HG02938 (cell line): ENCODE measurements at regions not wholly inside any gene's neighbourhood (a gene's known extent, or its start where the extent isn't known, plus 50 kb on each side); places are given as distances from the start of the nearest gene placed in this dataset.
A peak's percentile ranks its signal among the peaks of the same experiment; 100 is the strongest.
"Not testable (repeated sequence)": the region's sequence is repeated elsewhere in the genome, so short reads cannot be mapped to it uniquely, and the experiment has no call there.

ENCODE experiments used
- ATAC-seq: cut with Tn5 transposase; IDR thresholded peaks from one replicate; pipeline ENCODE4 v1.9.1; 2021; ENCODE audit warnings: mild to moderate bottlenecking, moderate library complexity; ENCODE audit not compliant: unreplicated experiment

DNA sequence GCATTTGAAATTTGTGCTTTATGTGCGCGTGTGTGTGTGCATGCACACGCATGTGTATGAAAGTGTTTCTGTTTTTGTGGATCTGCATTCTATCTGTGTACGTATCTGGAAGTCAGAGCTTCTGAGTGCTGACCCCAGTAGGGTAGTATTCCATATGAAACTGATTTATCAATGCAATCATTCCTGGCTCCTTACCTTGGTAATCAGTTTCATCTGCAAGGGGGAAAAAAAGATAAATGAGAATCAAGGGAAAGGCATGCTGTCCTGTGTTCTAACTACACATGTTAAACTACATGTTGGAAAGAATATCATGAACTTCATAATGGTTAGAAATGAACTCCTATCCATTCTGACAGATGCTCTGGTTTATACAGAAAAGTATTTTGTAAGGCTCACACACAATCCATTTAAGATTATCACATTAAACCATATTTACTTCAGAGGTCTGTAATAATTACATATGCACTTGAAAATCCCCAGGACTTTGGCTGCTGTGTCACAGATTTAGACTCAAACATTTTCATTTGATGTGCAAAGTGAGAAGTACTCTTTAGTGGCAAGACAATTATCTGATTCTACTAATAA lies 276.1 kb upstream of the LMO3 start:
- no peak for ATAC-seq

DNA sequence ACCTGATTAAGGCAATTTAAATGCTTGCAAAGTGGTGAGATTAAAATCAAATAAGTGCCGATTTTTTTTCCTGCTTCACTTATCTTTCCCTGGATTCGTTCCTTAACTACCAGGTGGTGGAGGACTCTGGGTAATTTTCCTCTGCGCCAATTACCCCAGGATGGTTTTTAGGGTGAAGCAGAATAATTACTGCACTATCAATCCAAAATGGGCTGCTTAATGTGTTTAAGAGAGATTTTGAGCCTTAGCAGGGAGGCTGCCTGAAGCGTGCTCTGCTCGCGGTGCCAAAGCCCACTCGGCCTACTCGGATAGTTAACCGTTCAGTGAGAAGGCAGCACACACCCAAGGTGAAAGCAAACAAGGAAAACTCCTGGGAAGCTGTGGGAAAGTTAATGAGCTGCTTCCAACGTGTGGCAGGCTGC lies 274.9 kb upstream of the LMO3 start:
- ATAC-seq = no peak

DNA sequence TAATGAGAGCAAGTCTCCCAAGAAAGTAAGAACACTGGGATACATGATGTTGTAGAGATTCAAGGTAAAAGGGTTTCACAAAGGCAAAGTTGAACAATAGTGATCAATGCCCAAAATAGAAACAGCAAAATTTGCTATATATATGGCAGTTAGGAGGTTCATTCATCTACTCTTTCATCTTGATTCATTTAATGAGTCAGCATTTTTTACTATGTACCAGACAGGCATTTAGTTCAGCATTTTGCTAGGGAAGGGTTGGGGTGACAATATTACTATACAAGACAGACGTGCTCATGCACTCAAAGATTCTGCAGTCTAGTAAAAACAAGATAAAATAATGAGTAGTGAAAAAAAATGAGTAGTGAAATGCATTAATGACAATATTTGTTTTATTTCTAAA lies 264.9 kb upstream of the LMO3 start:
- no peak for ATAC-seq

DNA sequence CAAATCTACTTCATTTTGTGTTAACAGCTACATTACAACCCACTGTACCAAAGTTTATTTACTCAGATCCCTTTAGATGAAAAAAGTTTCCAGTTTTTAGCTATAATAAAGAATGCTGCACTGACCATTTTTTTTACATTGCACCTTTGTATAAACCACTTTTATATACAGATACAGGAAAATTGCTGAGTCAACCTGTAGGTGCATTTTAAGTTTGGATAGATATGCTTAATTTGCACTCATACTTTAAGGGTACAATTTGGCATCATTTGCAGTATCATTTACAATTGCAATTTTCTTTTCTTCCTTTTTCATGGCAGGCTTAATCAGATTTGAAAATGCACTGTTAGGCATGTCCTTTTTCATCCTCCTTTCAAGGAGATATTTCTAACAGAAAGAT lies 257.8 kb upstream of the LMO3 start:
- ATAC-seq = no peak

DNA sequence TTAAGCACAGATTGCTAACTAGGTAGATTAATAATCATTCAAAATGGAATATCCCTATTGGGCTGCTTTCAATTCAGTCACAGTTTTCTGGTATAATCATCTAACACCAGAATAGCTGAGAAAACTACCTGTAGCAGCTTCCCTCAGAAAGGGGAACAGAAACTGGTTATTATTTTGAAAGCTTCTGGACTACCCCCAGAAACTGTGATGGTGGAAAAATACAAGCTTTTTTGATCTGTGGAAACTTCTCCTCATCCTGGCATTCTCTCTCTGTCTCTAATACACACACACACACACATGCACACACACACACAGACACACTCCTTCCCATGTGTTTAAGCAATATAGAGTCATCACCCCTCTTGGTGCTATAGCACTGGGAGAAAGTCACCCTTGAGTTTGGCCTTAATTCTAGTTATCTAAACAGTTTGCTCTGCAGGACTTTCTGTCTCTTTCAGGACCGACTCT lies 251.5 kb upstream of the LMO3 start:
- peak; percentile 96 for ATAC-seq

DNA sequence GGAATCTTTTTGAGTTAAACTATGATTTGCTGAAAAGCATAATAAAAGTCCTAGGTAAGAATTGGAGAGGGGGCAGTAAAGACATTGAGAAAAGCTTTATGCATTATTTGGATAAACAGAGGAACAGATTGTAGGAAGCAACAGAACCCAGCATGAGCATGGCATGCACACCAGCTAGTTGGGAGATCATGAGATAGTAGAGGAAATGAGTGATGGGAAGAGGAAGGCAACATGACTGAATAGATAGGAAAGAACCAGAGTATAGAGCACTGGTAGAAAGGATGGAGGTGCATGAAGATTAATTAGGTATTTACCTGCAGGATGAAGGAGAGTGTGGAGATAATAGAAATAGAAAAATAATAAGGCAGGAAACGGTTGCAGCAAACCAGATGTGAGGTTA lies 248.5 kb upstream of the LMO3 start:
- ATAC-seq = no peak

DNA sequence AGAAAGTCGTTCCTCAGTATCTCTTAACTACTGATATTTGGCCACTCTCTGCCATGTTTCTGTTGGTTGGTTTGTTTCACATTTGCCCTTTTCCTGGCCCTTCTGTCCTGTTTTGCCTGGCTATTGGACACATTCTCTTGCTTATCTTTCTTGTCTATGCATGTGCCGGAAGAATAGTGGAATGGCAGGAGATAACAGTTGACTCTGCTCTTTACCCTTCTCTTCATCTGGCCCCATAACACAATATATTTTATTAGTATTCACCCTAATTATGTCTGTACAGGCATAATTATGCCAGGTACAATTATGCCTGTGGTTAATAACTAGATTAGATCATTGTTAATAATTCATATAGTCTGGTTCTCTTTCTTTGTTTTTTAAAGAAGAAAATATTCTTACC lies 243.5 kb upstream of the LMO3 start:
- ATAC-seq = no peak

DNA sequence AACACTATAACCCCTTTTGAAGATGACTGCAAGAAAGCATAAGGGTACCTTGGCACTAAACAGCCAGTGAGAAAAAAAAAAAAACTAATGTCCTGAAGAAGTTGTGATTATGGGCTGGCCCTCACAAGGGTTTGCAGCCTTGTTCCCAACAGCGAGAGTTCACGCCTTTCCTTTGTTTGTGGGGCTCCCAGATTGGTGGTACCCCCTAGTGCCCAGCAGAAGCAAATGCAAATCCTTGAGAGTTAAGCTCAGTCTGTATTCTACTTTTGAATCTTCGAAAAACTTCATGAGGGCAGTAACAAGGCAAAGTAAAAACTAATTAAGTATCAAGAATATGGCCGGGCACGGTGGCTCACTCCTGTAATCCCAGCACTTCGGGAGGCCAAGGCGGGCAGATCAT lies 238.9 kb upstream of the LMO3 start:
- no peak for ATAC-seq

DNA sequence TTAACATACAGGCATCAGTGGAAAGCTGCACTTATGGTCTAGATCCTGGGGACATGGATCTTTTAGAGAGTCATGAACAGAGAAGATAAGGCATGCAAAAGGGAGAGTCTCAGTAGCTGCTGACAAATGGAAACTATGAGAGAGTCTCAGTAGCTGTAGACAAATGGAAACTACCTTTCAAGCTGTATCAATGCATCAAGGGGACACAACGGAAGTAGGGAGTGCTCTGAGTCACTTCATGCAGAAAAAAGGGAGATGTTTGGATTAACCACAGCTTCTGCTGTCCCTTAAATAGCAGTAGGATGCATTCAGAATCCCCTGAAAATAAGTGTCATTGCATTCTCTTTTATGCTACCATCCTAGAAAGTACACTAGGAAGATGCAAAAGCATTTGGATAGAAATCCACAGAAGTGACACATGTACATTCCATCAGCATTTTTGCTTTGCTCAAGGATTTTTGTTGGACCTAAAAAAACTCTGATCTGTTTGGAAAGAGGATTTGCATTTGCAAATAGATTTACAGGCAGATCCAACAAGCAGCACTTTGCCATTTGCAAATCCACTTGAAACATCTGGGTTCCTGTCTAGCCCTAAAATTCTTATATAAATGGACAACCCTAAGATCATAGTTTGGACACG lies 227.5 kb upstream of the LMO3 start:
- peak; percentile 91 for ATAC-seq

DNA sequence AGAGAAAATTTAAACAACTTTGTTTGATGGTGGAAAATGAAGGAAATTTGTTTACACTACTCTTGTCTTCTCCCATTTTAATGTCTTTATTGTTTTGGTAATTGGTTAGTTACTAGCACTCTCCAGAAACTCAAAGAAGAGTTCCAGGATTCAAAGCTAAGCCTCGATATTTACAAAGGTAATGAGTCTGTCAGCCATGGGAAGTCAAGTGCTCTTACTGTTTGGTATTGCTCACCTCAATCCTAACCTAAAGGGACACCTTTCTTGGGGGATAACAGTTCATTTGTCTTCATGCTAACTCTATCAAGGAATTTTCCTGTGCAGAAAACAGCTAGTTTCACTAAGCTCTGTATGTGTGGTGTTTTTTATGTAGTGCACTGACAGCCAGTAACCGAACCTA lies 222.9 kb upstream of the LMO3 start:
- no peak for ATAC-seq

DNA sequence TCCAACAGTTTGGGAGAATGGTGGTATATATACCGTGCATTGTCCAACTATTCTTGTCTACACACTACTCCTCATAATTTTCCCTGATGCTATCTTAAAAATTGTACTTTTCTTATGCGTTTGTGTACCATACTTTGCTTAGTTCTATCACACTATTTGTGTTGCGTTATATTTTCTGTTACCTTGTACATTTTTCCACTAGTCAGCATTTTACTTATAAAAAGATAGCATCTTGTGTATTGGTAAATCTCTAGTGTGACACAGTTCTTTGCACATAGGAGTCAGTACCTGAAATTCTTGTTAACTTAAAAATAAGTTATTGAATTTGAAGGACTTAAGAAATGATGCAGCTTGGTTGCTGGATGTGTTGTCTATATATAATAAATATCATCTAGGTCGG lies 201.8 kb upstream of the LMO3 start:
- no peak for ATAC-seq

DNA sequence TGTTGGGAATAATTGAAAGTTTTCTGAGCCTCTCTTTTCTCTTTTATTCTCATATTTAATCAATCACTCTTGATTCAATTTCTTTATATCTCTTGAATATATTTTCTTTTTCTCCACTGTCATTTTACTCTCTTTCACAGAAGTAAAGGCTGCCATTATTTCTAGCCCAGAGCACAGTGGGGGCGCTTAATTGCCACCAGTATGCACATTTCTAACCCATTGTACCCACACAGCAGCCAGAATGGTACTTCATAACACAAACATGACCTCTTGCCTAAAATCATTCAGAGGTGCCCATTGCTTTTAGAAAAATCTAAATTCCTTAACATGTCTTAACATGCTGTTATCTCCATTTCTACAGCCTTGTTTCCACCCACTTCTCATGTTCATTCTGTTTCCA lies 190.2 kb upstream of the LMO3 start:
- ATAC-seq = no peak

DNA sequence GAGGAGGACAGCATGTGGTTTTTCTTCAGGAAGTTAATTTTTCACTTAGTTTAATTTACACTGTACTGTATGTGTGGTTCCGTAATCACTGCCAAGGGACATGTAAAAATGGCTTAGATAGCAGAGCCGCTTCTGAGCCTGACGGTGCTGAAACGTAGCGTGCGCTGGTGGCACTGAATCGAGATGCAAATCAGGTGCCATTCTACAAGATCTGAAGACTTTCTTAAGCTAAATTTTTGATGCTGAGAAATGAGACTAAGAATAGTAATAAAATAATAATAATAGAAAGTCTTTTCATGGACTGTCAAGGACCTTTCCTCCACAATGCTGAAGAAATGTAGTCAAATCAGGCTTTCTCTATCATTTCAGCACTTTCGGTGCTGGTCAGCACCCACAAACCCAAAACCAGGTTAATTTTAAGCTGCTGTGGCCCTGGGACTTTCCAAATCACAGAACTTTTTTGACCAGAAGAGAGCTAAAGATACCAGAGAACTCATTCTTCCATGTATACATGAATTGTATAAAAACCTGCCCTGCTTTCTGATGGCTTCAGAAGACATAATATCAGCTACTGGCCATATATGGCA lies 183.3 kb upstream of the LMO3 start:
- ATAC-seq = peak; percentile 74

DNA sequence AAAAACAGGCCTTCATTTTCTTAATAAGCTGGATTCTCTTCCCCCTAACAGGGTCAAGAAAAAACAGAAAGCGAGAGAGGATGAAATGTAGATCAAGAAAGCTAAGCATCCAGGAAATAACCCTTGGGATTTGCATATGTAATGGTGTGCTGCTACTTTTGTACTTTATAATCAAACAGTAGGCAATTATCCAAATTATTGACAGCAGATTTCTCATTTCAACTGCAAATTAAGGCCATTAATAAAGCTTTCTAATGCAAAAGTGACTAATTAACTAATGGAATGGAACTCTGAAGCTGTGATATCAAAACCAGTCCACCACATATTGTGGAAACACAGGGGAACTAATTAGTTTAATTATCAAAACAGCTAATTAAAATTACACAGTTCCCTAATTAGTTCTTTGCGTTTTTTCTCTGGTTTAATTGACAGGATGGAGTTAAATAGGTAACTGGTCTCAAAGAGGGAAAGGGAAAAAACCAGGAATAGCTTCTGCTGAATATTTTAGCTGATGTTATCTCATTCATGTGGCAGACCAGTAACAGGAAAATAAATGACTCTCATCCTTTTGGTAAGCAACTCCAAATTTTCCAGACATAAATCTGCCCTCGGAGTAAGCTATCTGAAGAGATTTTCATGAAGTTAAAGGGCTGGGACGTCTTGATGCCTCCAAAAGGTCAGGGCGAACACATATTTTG lies 182.7 kb upstream of the LMO3 start:
- no peak for ATAC-seq

DNA sequence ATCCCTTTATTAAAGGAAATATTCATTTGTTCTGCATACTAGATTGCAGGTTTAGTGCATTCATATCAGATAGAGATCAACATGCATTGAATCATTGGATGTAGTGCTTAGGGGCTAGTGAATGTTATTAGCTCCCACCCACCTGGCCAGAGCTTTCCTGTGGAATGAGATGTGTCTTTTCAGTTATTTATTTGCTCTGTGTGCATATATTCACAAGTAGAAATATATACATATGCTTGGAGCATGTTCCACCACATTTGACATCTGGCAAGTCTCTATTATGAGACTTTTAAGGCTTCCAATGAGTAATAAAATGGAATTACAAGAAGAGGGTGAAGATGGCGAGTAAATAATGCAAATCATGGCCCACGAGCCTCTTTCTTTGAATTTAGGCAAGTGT lies 180.0 kb upstream of the LMO3 start:
- no peak for ATAC-seq

DNA sequence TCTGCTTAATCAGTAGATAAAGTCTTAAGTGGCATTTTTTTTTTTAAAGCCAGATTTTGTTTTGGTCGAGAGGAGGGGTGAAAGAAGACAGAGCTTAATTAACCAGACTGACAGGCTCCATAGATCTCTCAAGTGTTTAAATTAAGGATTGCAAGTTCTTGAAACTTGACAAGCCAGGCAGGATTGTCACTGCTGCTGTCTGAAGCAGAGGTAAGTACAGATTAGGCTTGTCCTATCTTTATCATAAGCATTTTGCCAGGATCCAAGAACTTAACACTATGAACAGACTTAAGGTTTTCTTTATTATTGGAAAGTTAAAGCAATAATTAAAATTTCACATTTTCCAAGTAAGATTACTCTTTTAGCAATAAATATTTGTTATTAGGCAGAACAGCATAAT lies 179.6 kb upstream of the LMO3 start:
- ATAC-seq = no peak

DNA sequence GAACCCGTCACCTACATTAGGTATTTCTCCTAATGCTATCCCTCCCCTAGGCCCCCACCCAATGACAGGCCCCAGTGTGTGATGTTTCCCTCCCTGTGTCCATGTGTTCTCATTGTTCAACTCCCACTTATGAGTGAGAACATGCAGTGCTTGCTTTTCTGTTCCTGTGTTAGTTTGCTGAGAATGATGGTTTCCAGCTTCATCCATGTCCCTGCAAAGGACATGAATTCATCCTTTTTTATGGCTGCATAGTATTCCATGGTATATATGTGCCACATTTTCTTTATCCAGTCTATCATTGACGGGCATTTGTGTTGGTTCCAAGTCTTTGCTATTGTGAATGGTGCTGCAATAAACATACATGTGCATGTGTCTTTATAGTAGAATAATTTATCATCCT lies 163.2 kb upstream of the LMO3 start:
- not testable (repeated sequence) for ATAC-seq

DNA sequence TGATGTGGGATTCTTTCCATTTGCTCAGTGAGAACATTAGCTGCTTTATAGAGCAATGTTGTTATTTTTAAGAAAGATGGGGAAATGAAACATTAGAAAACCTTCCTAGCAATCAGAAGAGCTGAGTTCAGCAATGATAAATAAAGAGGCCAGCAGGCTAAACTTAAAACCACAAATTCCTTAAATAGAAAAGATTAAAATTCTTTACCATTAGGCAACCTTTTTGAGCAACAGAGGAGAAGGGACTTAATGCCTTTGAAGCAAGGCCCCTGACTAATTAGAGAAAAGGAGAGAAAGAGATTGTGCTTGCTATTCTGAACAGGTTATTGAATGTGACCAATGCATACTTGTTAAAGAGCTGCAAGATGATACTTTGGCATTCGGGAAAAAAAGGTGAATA lies 160.8 kb upstream of the LMO3 start:
- no peak for ATAC-seq

DNA sequence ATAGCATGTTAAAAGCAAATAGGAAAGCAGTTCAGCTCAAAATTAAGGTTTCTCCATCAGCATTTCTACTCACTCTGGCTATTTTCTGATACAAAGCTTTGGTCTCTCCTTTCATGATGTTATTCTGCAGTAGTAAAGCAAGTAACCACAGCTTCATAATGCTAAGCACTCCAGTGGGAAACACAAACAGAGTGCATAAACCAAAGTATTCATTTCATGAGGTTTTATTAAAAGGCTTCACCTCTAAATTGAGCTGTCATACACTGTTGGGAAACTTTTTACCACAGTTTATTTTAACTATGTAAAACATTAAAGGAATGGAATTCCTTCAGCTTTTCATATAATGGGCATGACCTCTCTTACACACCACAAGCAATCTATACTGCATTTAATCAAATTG lies 157.9 kb upstream of the LMO3 start:
- ATAC-seq = no peak

DNA sequence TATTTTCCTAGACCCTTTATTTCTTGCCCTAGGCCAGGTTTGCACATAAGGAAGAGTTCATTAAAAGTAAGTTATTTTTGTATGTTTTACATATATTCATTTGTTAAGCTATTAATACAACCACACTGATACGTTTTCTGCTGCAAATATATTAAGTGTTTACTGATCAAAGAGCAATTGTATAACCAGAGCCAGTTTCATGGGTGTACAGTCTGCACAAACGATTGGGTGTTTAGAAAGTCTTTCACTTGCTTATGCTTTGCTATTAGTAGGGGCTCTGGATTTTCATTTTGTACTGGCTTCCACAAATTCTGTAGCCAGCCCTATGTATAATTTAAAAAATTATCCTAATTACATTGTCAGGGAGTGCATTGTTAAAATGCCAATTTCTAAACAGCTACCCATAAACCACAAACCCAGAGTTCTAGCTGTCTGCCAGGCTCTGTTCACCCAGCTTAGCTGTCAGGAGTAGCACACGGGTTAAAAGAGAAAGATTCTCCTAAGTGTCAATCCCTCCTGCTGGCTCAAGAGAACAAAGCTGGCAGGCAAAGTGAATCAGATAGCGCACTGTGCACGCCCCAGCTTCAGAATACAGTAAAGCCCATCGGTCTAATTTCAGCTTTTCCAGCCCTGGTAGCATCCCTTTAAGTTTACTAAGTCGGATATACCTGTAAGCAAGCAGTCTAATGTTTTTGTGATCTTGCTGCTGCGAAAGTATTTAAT lies 151.0 kb upstream of the LMO3 start:
- no peak for ATAC-seq

DNA sequence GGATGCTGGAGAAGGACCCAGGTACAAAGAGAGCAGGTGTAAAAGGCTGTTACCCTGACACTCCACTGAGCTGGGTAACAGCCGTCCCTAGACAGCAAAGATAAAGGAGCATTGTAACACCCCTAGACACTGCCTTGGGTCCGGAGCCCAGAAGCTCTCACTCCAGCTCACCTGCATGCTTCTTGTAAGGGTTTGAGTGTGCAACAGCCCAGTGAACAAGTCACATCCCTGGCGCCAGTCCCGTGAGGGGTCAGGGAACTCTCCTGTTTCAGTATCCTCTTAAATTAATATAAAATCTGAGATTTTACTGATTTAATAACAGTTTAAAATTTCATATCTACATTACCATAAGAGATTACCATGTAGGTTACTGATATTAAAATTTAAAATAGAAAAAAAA lies 124.8 kb upstream of the LMO3 start:
- ATAC-seq = no peak
